22Rv1 (cell line): ENCODE measurements at regions not wholly inside any gene's neighbourhood (a gene's known extent, or its start where the extent isn't known, plus 50 kb on each side); places are given as distances from the start of the nearest gene placed in this dataset.

Experiments used
- H3K27ac ChIP-seq: fragments of 450-650 bp; 2 replicates; pipeline ENCODE4 v1.5.1; 2017
- CTCF ChIP-seq: fragments of 450-650 bp; IDR thresholded peaks from 2 replicates; pipeline ENCODE4 v1.5.1; 2017; ENCODE audit warnings: mild to moderate bottlenecking
- ZFX ChIP-seq: fragments of 450-650 bp; IDR thresholded peaks from 2 replicates; pipeline ENCODE4 v1.6.1; 2017; ENCODE audit warnings: antibody characterized with exemption, borderline replicate concordance

GRCh38 chr1:218711884-218712674, 366.9 kb downstream of the TGFB2 start:
- no peak overlapping the region for H3K27ac ChIP-seq
- no peak for TF ChIP-seq CTCF
- TF ChIP-seq ZFX, result no peak

- no peak for TF ChIP-seq ZFX
- H3K27ac ChIP-seq, result no peak overlapping the region
These were observed 367.5 kb downstream of the TGFB2 start for GRCh38 chr1:218712677-218713076.

GRCh38 chr1:218715961-218716669, 371.0 kb downstream of the TGFB2 start:
- no peak overlapping the region for H3K27ac ChIP-seq
- TF ChIP-seq ZFX (no peak), CTCF (no peak)

GRCh38 chr1:218717575-218717974, 372.4 kb downstream of the TGFB2 start:
- TF ChIP-seq CTCF (no peak), ZFX (no peak)
- H3K27ac ChIP-seq, result no peak overlapping the region

- H3K27ac ChIP-seq, result no peak overlapping the region
- TF ChIP-seq CTCF (no peak), ZFX (no peak)
These were observed 373.1 kb downstream of the TGFB2 start for GRCh38 chr1:218718206-218718605.

- TF ChIP-seq ZFX (no peak), CTCF (no peak)
- no peak overlapping the region for H3K27ac ChIP-seq
These were observed 373.8 kb downstream of the TGFB2 start for GRCh38 chr1:218718977-218719376.

GRCh38 chr1:218728898-218729565, 383.9 kb downstream of the TGFB2 start:
- TF ChIP-seq ZFX, result no peak
- no peak for TF ChIP-seq CTCF
- H3K27ac ChIP-seq, result no peak overlapping the region
